Thyroid gland (tissue), 4 donors: ENCODE measurements at regions not wholly inside any gene's neighbourhood (a gene's known extent, or its start where the extent isn't known, plus 50 kb on each side); places are given as distances from the start of the nearest gene placed in this dataset.

Experiments used
- CTCF ChIP-seq, 6 experiments: fragments of 200-600 bp in 3 of 6; fragments of 450-650 bp in 3 of 6; sonication (generic) in 3 of 6; IDR thresholded peaks; one replicate each; pipeline ENCODE4 v1.5.1; 2016 to 2019; ENCODE audit warnings: antibody characterized with exemption in 6 of 6, mild to moderate bottlenecking in 2 of 6, inconsistent platforms in 1 of 6, moderate library complexity in 1 of 6
- POLR2A ChIP-seq, 2 donors: fragments of 450-650 bp; IDR thresholded peaks; one replicate each; pipeline ENCODE4 v1.6.1; 2017; ENCODE audit warnings: antibody characterized with exemption in 2 of 2, mild to moderate bottlenecking in 2 of 2, moderate library complexity in 1 of 2

GRCh38 chr12:58481811-58482210 lies 438.5 kb downstream of the LRIG3 start:
- TF ChIP-seq CTCF (IDR thresholded peaks at IDR 0.05) (no peak), POLR2A (IDR thresholded peaks at IDR 0.05) (no peak)
